Sigmoid colon (tissue), 6 donors: ENCODE measurements at regions not wholly inside any gene's neighbourhood (a gene's known extent, or its start where the extent isn't known, plus 50 kb on each side); places are given as distances from the start of the nearest gene placed in this dataset.

Source experiments
- DNase-seq: peaks from one replicate; pipeline ENCODE4 v3.0.0-alpha.2; 2019
- H3K27ac ChIP-seq, 4 donors: fragments of 200-600 bp; sonication (generic); one replicate each; pipeline ENCODE4 v1.5.1; 2016 to 2019; ENCODE audit warnings: mild to moderate bottlenecking in 1 of 4
- H3K27me3 ChIP-seq, 3 donors: fragments of 200-600 bp; sonication (generic); one replicate each; pipeline ENCODE4 v1.5.1; 2019; ENCODE audit warnings: mild to moderate bottlenecking in 1 of 3
- H3K36me3 ChIP-seq, 4 donors: fragments of 200-600 bp; sonication (generic); one replicate each; pipeline ENCODE4 v1.5.1; 2016 to 2019
- H3K4me1 ChIP-seq, 4 donors: fragments of 200-600 bp; sonication (generic); one replicate each; pipeline ENCODE4 v1.5.1; 2017 to 2019
- H3K4me3 ChIP-seq, 4 donors: fragments of 200-600 bp; sonication (generic); one replicate each; pipeline ENCODE4 v1.5.1; 2017 to 2019; ENCODE audit warnings: mild to moderate bottlenecking in 2 of 4, moderate library complexity in 1 of 4
- H3K9me3 ChIP-seq, 4 donors: fragments of 200-600 bp in 3 of 4; sonication (generic) in 3 of 4; one replicate each; pipeline versions ENCODE4 v1.5.1 to v1.6.1; 2013 to 2019
- CTCF ChIP-seq, 4 experiments: fragments of 450-650 bp in 3 of 4; fragments of 200-600 bp in 1 of 4; IDR thresholded peaks; one replicate each; pipeline ENCODE4 v1.5.1; 2016 to 2019; ENCODE audit warnings: antibody characterized with exemption in 4 of 4, mild to moderate bottlenecking in 3 of 4, moderate library complexity in 2 of 4
- EP300 ChIP-seq, 4 donors: sonication (generic); formaldehyde crosslinking; IDR thresholded peaks; one replicate each; pipeline ENCODE4 v1.6.1; 2017; ENCODE audit warnings: antibody characterized with exemption in 4 of 4
- POLR2A ChIP-seq, 2 donors: fragments of 450-650 bp; IDR thresholded peaks; one replicate each; pipeline ENCODE4 v1.6.1; 2016; ENCODE audit warnings: antibody characterized with exemption in 2 of 2, mild to moderate bottlenecking in 2 of 2, moderate library complexity in 2 of 2
- POLR2AphosphoS5 ChIP-seq, 4 donors: sonication (generic); formaldehyde crosslinking; IDR thresholded peaks; one replicate each; pipeline ENCODE4 v1.6.1; 2017; ENCODE audit warnings: antibody characterized with exemption in 4 of 4
- WGBS, 2 donors: extraction: QIAGEN DNeasy Blood & Tissue Kit; methylation state at CpG; one replicate each; pipeline ENCODE4 v1.1.7; 2013; 5-methylcytosine and 5-hydroxymethylcytosine counted together
- intact Hi-C: fragments of 100-400 bp; cut with DNase I; formaldehyde crosslinking; loops from one replicate; pipeline ENCODE4 v1.15.1; 2023
- donor health status: healthy with polysubstance abuse.
- donor health status: healthy.

GRCh38 chr11:28697920-28698827, 590.0 kb downstream of the METTL15 start:
- intact Hi-C loops: loop anchor here (5.0 kb wide), 1 partner anchor 1001 kb away; no protein-coding TSS in a partner anchor
- WGBS, 2 donors: 65 to 66% methylated on average over 5 of the region's 5 CpGs
- TF ChIP-seq POLR2AphosphoS5 (IDR thresholded peaks at IDR 0.05): no peak
- no peak for TF ChIP-seq POLR2A (IDR thresholded peaks at IDR 0.05)
- peak in 3 of 4 experiments; percentile 24 to 59 (median 39) for TF ChIP-seq CTCF (IDR thresholded peaks at IDR 0.05)
- no peak for DNase-seq
- no peaks in the 10 kb centered on the region for H3K36me3 ChIP-seq
- no peaks in the 10 kb centered on the region for H3K27me3 ChIP-seq
- no peak overlapping the region for H3K27ac ChIP-seq
- H3K9me3 ChIP-seq: no peaks in the 10 kb centered on the region
- H3K4me3 ChIP-seq: no peak overlapping the region
- no peaks in the 10 kb centered on the region for H3K4me1 ChIP-seq

- 74 to 84% methylated on average over 1 of the region's 1 CpG for WGBS, 2 donors
- no peaks in the 10 kb centered on the region for H3K4me1 ChIP-seq
- H3K27ac ChIP-seq: no peak overlapping the region
- no peak for TF ChIP-seq CTCF (IDR thresholded peaks at IDR 0.05)
- TF ChIP-seq EP300 (IDR thresholded peaks at IDR 0.05): no peak
- no peak for TF ChIP-seq POLR2AphosphoS5 (IDR thresholded peaks at IDR 0.05)
- TF ChIP-seq POLR2A (IDR thresholded peaks at IDR 0.05): no peak
- no peak for DNase-seq
- H3K4me3 ChIP-seq: no peak overlapping the region
- H3K36me3 ChIP-seq: no peaks in the 10 kb centered on the region
- H3K27me3 ChIP-seq: no peaks in the 10 kb centered on the region
- H3K9me3 ChIP-seq: no peaks in the 10 kb centered on the region
- intact Hi-C loops: loop anchor here (5.0 kb wide), 1 partner anchor 999 kb away; no protein-coding TSS in a partner anchor
Measured at GRCh38 chr11:28696591-28696990, 588.4 kb downstream of the METTL15 start.

- no peaks in the 10 kb centered on the region for H3K4me1 ChIP-seq
- no peak overlapping the region for H3K27ac ChIP-seq
- no peaks in the 10 kb centered on the region for H3K27me3 ChIP-seq
- TF ChIP-seq CTCF (IDR thresholded peaks at IDR 0.05) (no peak), EP300 (IDR thresholded peaks at IDR 0.05) (no peak)
- WGBS, 2 donors: 82 to 85% methylated on average over 2 of the region's 2 CpGs
- H3K36me3 ChIP-seq: no peaks in the 10 kb centered on the region
- no peaks in the 10 kb centered on the region for H3K9me3 ChIP-seq
- intact Hi-C loops: no loop called here
- DNase-seq: no peak
- no peak overlapping the region for H3K4me3 ChIP-seq
Measured at GRCh38 chr11:28690746-28691145, 582.6 kb downstream of the METTL15 start.

- H3K4me1 ChIP-seq: no peaks in the 10 kb centered on the region
- WGBS, 2 donors: 58 to 65% methylated on average over 4 of the region's 4 CpGs
- no peak for DNase-seq
- no peaks in the 10 kb centered on the region for H3K36me3 ChIP-seq
- H3K27me3 ChIP-seq: no peaks in the 10 kb centered on the region
- no peak for TF ChIP-seq POLR2AphosphoS5 (IDR thresholded peaks at IDR 0.05)
- H3K27ac ChIP-seq: no peak overlapping the region
- H3K4me3 ChIP-seq: no peak overlapping the region
- intact Hi-C loops: no loop called here
- H3K9me3 ChIP-seq: no peaks in the 10 kb centered on the region
Measured at GRCh38 chr11:28684011-28684586, 575.9 kb downstream of the METTL15 start.

- no peaks in the 10 kb centered on the region for H3K36me3 ChIP-seq
- intact Hi-C loops: no loop called here
- no peaks in the 10 kb centered on the region for H3K9me3 ChIP-seq
- H3K4me3 ChIP-seq: no peak overlapping the region
- no peak for TF ChIP-seq CTCF (IDR thresholded peaks at IDR 0.05)
- no peak overlapping the region for H3K27ac ChIP-seq
- H3K4me1 ChIP-seq: no peaks in the 10 kb centered on the region
- WGBS, 2 donors: 88 to 92% methylated on average over 3 of the region's 3 CpGs
- no peak for DNase-seq
- H3K27me3 ChIP-seq: no peaks in the 10 kb centered on the region
Measured at GRCh38 chr11:28679795-28680468, 571.7 kb downstream of the METTL15 start.
